B cell (primary cell): ENCODE measurements at regions not wholly inside any gene's neighbourhood (a gene's known extent, or its start where the extent isn't known, plus 50 kb on each side); places are given as distances from the start of the nearest gene placed in this dataset.

Source experiments
- ATAC-seq: fragments of 200-7000 bp; cut with Tn5 transposase; one replicate; pipeline ENCODE4 v1.10.0; 2021; ENCODE audit warnings: low read depth, mild to moderate bottlenecking, moderate number of reproducible peaks, moderate library complexity
- CTCF ChIA-PET: fragments of 350-600 bp; sonication (Branson Sonifier 250); formaldehyde crosslinking; loops from one replicate; lab custom pipeline; 2021; ENCODE audit warnings: antibody characterized with exemption, inconsistent platforms; lab: Charles Lee
- POLR2A ChIA-PET: fragments of 350-600 bp; sonication (Branson Sonifier 250); formaldehyde crosslinking; loops from one replicate; lab custom pipeline; 2021; ENCODE audit warnings: antibody characterized with exemption; lab: Charles Lee
- DNase-seq: peaks from one replicate; pipeline ENCODE4 v3.0.0; 2013
- H2AFZ ChIP-seq: 2 replicates; pipeline ENCODE4 v1.6.1; 2012; ENCODE audit warnings: mild to moderate bottlenecking, low read depth, low read length; ENCODE audit not compliant: insufficient read depth, poor library complexity, severe bottlenecking
- H3K27ac ChIP-seq, 2 donors: 1 replicate in 1 of 2; 2 replicates in 1 of 2; pipeline ENCODE4 v1.5.1; 2012 to 2013; ENCODE audit warnings: low read length in 2 of 2, mild to moderate bottlenecking in 2 of 2, moderate library complexity in 1 of 2
- H3K27me3 ChIP-seq, 4 experiments: fragments of 200-600 bp in 1 of 4; sonication (generic) in 1 of 4; replicated peaks in 1 of 4; 1 replicate in 2 of 4; 2 replicates in 2 of 4; pipeline versions ENCODE4 v1.6.1 to v1.7.0; 2013 to 2016; ENCODE audit warnings: low read length in 3 of 4, mild to moderate bottlenecking in 2 of 4, mixed read lengths in 1 of 4, moderate library complexity in 1 of 4; ENCODE audit not compliant: insufficient read depth in 4 of 4, control insufficient read depth in 3 of 4; ENCODE audit errors: control extremely low read depth in 1 of 4
- H3K36me3 ChIP-seq, 2 experiments: replicated peaks in 1 of 2; 1 replicate in 1 of 2; 2 replicates in 1 of 2; pipeline versions ENCODE4 v1.6.1 to v1.7.1; 2013; ENCODE audit warnings: low read length in 1 of 2; ENCODE audit not compliant: insufficient read depth in 2 of 2, control insufficient read depth in 1 of 2; ENCODE audit errors: control extremely low read depth in 1 of 2, extremely low read depth in 1 of 2
- H3K4me1 ChIP-seq, 2 donors: fragments of 200-600 bp in 1 of 2; sonication (generic) in 1 of 2; 1 replicate in 1 of 2; 2 replicates in 1 of 2; pipeline versions ENCODE4 v1.5.1 to v1.6.1; 2013 to 2017; ENCODE audit warnings: low read length in 2 of 2; ENCODE audit not compliant: control insufficient read depth in 2 of 2, insufficient read depth in 2 of 2
- H3K4me2 ChIP-seq: replicated peaks from 2 replicates; pipeline ENCODE3; 2012; ENCODE audit warnings: mild to moderate bottlenecking, low read depth, low read length; ENCODE audit not compliant: poor library complexity, severe bottlenecking
- H3K4me3 ChIP-seq, 5 experiments: fragments of 200-600 bp in 1 of 5; sonication (generic) in 1 of 5; 1 replicate in 3 of 5; 2 replicates in 2 of 5; pipeline versions ENCODE4 v1.5.1 to v1.7.0; 2011 to 2016; ENCODE audit warnings: low read length in 4 of 5, mild to moderate bottlenecking in 4 of 5, low read depth in 2 of 5, control low read depth in 1 of 5, moderate library complexity in 1 of 5; ENCODE audit not compliant: insufficient read depth in 1 of 5; ENCODE audit errors: control extremely low read depth in 1 of 5, extremely low read depth in 1 of 5
- H3K79me2 ChIP-seq: fragments of 200-600 bp; sonication (generic); one replicate; pipeline ENCODE4 v1.6.0; 2016; ENCODE audit warnings: low read length; ENCODE audit not compliant: control insufficient read depth, insufficient read depth
- H3K9ac ChIP-seq: fragments of 200-600 bp; sonication (generic); 2 replicates; pipeline ENCODE4 v1.6.1; 2017; ENCODE audit warnings: mild to moderate bottlenecking, low read length, moderate library complexity
- H3K9me3 ChIP-seq, 3 donors: one replicate each; pipeline versions ENCODE4 v1.6.1 to v1.7.1; 2013; ENCODE audit warnings: low read length in 2 of 3; ENCODE audit not compliant: control insufficient read depth in 2 of 3, insufficient read depth in 1 of 3; ENCODE audit errors: control extremely low read depth in 1 of 3
- H4K20me1 ChIP-seq: 2 replicates; pipeline ENCODE4 v1.6.0; 2012; ENCODE audit warnings: mild to moderate bottlenecking, low read length; ENCODE audit not compliant: insufficient read depth, control insufficient read depth, poor library complexity, severe bottlenecking
- H3K27ac Mint-ChIP-seq: one replicate; pipeline ENCODE4 v1.8.0; 2021; ENCODE audit warnings: mixed read lengths
- H3K27me3 Mint-ChIP-seq: one replicate; pipeline ENCODE4 v1.8.0; 2021; ENCODE audit warnings: mixed read lengths
- H3K4me1 Mint-ChIP-seq: one replicate; pipeline ENCODE4 v1.8.0; 2021; ENCODE audit warnings: mixed read lengths
- H3K4me3 Mint-ChIP-seq: one replicate; pipeline ENCODE4 v1.8.0; 2021; ENCODE audit warnings: mixed read lengths
- H3K9me3 Mint-ChIP-seq: one replicate; pipeline ENCODE4 v1.8.0; 2022; ENCODE audit warnings: mixed read lengths; ENCODE audit not compliant: insufficient read depth
- EZH2 ChIP-seq: IDR thresholded peaks from 2 replicates; pipeline ENCODE4 v1.6.1; 2012; ENCODE audit warnings: borderline replicate concordance, low read depth, mild to moderate bottlenecking, moderate library complexity, low read length; ENCODE audit not compliant: insufficient read depth, poor library complexity, severe bottlenecking
- WGBS: methylation state at CpG from one replicate; pipeline ENCODE4 v1.1.5; 2013; ENCODE audit warnings: missing lambda C conversion rate; ENCODE audit not compliant: insufficient coverage; 5-methylcytosine and 5-hydroxymethylcytosine counted together
- intact Hi-C: fragments of 100-400 bp; cut with micrococcal nuclease; formaldehyde crosslinking; loops from one replicate; pipeline ENCODE4 v1.10.0; 2022
- TF ChIP-seq, protein P1 (sequence below): fragments of 200-600 bp; IDR thresholded peaks from one replicate; pipeline ENCODE4 v1.8.0; 2022; ENCODE audit warnings: antibody characterized with exemption, mild to moderate bottlenecking

DNA sequence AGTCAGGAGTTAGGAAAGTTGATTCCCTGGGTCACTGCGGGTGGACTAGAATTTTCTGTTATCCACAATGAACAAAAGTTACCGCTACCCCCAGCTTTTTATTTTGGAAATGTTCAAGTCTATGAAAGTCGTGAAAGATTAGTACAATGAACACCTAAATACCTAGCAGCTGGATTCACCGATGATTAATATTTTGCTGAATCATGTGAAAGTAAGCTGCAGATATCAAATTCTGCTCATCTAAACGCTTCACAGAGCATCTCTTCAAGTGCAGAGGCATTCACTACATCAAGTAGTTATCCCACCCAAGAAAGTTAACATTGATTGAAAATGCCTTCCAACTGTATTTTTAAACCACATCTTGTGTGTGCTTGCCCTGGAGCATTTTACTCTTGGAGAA lies 729.0 kb upstream of the NR2F2 start:
- Histone ChIP-seq H3K4me2 (no peak overlapping the region), H3K4me1 (no peaks in the 10 kb centered on the region), H3K4me3 (no peak overlapping the region), H3K36me3 (no peaks in the 10 kb centered on the region), H3K9me3 (no peaks in the 10 kb centered on the region), H4K20me1 (no peaks in the 10 kb centered on the region), H3K27ac (no peak overlapping the region), H3K27me3 (no peaks in the 10 kb centered on the region), H2AFZ (no peak overlapping the region), H3K9ac (no peak overlapping the region), H3K79me2 (no peaks in the 10 kb centered on the region)
- no peak for DNase-seq
- 100% methylated on average over 1 of the region's 5 CpGs for WGBS
- intact Hi-C loops: no loop called here
- Mint-ChIP-seq H3K27me3 (no peaks in the 10 kb centered on the region), H3K27ac (no peak overlapping the region), H3K4me3 (no peak overlapping the region), H3K9me3 (peaks cover 3% of the 10 kb centered on the region), H3K4me1 (no peaks in the 10 kb centered on the region)
- ChIA-PET CTCF (no interaction called here), POLR2A (no interaction called here)
- no peak for TF ChIP-seq EZH2
- TF ChIP-seq, protein P1, sequence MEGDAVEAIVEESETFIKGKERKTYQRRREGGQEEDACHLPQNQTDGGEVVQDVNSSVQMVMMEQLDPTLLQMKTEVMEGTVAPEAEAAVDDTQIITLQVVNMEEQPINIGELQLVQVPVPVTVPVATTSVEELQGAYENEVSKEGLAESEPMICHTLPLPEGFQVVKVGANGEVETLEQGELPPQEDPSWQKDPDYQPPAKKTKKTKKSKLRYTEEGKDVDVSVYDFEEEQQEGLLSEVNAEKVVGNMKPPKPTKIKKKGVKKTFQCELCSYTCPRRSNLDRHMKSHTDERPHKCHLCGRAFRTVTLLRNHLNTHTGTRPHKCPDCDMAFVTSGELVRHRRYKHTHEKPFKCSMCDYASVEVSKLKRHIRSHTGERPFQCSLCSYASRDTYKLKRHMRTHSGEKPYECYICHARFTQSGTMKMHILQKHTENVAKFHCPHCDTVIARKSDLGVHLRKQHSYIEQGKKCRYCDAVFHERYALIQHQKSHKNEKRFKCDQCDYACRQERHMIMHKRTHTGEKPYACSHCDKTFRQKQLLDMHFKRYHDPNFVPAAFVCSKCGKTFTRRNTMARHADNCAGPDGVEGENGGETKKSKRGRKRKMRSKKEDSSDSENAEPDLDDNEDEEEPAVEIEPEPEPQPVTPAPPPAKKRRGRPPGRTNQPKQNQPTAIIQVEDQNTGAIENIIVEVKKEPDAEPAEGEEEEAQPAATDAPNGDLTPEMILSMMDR: no peak
- ATAC-seq: no peak

- Mint-ChIP-seq H3K4me1 (no peaks in the 10 kb centered on the region), H3K27ac (no peak overlapping the region), H3K9me3 (peaks cover 3% of the 10 kb centered on the region), H3K4me3 (no peak overlapping the region), H3K27me3 (no peaks in the 10 kb centered on the region)
- intact Hi-C loops: no loop called here
- no peaks in the 10 kb centered on the region for H3K36me3 ChIP-seq
- ATAC-seq (no peak), DNase-seq (no peak)
- no peaks in the 10 kb centered on the region for H4K20me1 ChIP-seq
- H3K9ac ChIP-seq: no peak overlapping the region
- no peaks in the 10 kb centered on the region for H3K9me3 ChIP-seq
- H3K27me3 ChIP-seq: no peaks in the 10 kb centered on the region
- TF ChIP-seq, protein P1: no peak
- TF ChIP-seq EZH2: no peak
- H3K79me2 ChIP-seq: no peaks in the 10 kb centered on the region
- ChIA-PET CTCF (no interaction called here), POLR2A (no interaction called here)
- 33% methylated on average over 1 of the region's 8 CpGs for WGBS
- no peak overlapping the region for H3K4me3 ChIP-seq
- H2AFZ ChIP-seq: no peak overlapping the region
- no peak overlapping the region for H3K4me2 ChIP-seq
- H3K4me1 ChIP-seq: no peaks in the 10 kb centered on the region
- H3K27ac ChIP-seq: no peak overlapping the region
Observed at GRCh38 chr15:95603802-95604201, 726.7 kb upstream of the NR2F2 start.
